GM13977 (cell line): ENCODE measurements at regions not wholly inside any gene's neighbourhood (a gene's known extent, or its start where the extent isn't known, plus 50 kb on each side); places are given as distances from the start of the nearest gene placed in this dataset.

Experiments
- DNase-seq: peaks from one replicate; pipeline ENCODE4 v3.0.0; 2012; ENCODE audit warnings: low spot score
- CTCF ChIP-seq: IDR thresholded peaks from 2 replicates; pipeline ENCODE4 v1.5.1; 2012; ENCODE audit warnings: mild to moderate bottlenecking, control low read depth; ENCODE audit not compliant: insufficient read depth; ENCODE audit errors: extremely low read depth, missing control alignments
- in situ Hi-C: fragments of 300-500 bp; cut with MboI; formaldehyde crosslinking; loops from one replicate; pipeline ENCODE4 v1.12.0; 2022; ENCODE audit warnings: low sequenced_read_pairs, low pct_unique_long_range_greater_than_20kb, mixed read lengths, inconsistent platforms; ENCODE audit not compliant: unreplicated experiment

GRCh38 chr4:54924891-54925290, 200.5 kb downstream of the KDR start:
- TF ChIP-seq CTCF: no peak
- no peak for DNase-seq
- in situ Hi-C loops: no loop called here

GRCh38 chr4:54915276-54915675, 210.1 kb downstream of the KDR start:
- no peak for DNase-seq
- in situ Hi-C loops: no loop called here
- no peak for TF ChIP-seq CTCF

- no peak for TF ChIP-seq CTCF
- in situ Hi-C loops: no loop called here
Measured at GRCh38 chr4:54914781-54915180, 210.6 kb downstream of the KDR start.

GRCh38 chr4:54913751-54914526, 211.5 kb downstream of the KDR start:
- no peak for TF ChIP-seq CTCF
- in situ Hi-C loops: no loop called here
- DNase-seq: no peak

More at GRCh38 chr4:54914781-54915180, 210.6 kb downstream of the KDR start:
- no peak for DNase-seq

GRCh38 chr4:54912155-54912554, 213.2 kb downstream of the KDR start:
- in situ Hi-C loops: no loop called here
- TF ChIP-seq CTCF: no peak
- no peak for DNase-seq

GRCh38 chr4:54909961-54910360, 215.4 kb downstream of the KDR start:
- in situ Hi-C loops: no loop called here
- TF ChIP-seq CTCF: no peak
- DNase-seq: no peak

GRCh38 chr4:54908763-54909162, 216.6 kb downstream of the KDR start:
- DNase-seq: no peak
- in situ Hi-C loops: no loop called here
- no peak for TF ChIP-seq CTCF
